CD4-positive, alpha-beta T cell treated with Interleukin-2 at 100 ng/mL for 4 hours (primary cell): ENCODE measurements at regions not wholly inside any gene's neighbourhood (a gene's known extent, or its start where the extent isn't known, plus 50 kb on each side); places are given as distances from the start of the nearest gene placed in this dataset.

Experiments
- DNase-seq: peaks from one replicate; pipeline ENCODE4 v3.0.0-alpha.2; 2020; ENCODE audit warnings: low spot score

GRCh38 chr4:20353646-20354045, 101.9 kb downstream of the SLIT2 start:
- DNase-seq: no peak

GRCh38 chr4:20354120-20354519, 102.4 kb downstream of the SLIT2 start:
- no peak for DNase-seq

- no peak for DNase-seq
Observed at GRCh38 chr4:20356565-20356964, 104.9 kb downstream of the SLIT2 start.

GRCh38 chr4:20358110-20358509, 106.4 kb downstream of the SLIT2 start:
- DNase-seq: no peak

GRCh38 chr4:20359692-20360091, 108.0 kb downstream of the SLIT2 start:
- DNase-seq: no peak

GRCh38 chr4:20362148-20362547, 110.4 kb downstream of the SLIT2 start:
- DNase-seq: no peak

GRCh38 chr4:20364969-20365368, 113.3 kb downstream of the SLIT2 start:
- DNase-seq: no peak

GRCh38 chr4:20367446-20367845, 115.7 kb downstream of the SLIT2 start:
- DNase-seq: no peak

- DNase-seq: no peak
Observed at GRCh38 chr4:20368926-20369325, 117.2 kb downstream of the SLIT2 start.

GRCh38 chr4:20370274-20370673, 118.6 kb downstream of the SLIT2 start:
- no peak for DNase-seq

- DNase-seq: no peak
Observed at GRCh38 chr4:20376070-20376469, 124.4 kb downstream of the SLIT2 start.

- no peak for DNase-seq
Observed at GRCh38 chr4:20378181-20378580, 126.5 kb downstream of the SLIT2 start.

- DNase-seq: no peak
Observed at GRCh38 chr4:20381005-20381404, 129.3 kb downstream of the SLIT2 start.

GRCh38 chr4:20383283-20383682, 131.6 kb downstream of the SLIT2 start:
- DNase-seq: no peak

GRCh38 chr4:20383969-20384368, 132.3 kb downstream of the SLIT2 start:
- no peak for DNase-seq

- DNase-seq: no peak
Observed at GRCh38 chr4:20384456-20384855, 132.8 kb downstream of the SLIT2 start.

- no peak for DNase-seq
Observed at GRCh38 chr4:20386001-20386740, 134.5 kb downstream of the SLIT2 start.

GRCh38 chr4:20386906-20387305, 135.2 kb downstream of the SLIT2 start:
- DNase-seq: no peak

GRCh38 chr4:20391198-20391597, 139.5 kb downstream of the SLIT2 start:
- no peak for DNase-seq

- no peak for DNase-seq
Observed at GRCh38 chr4:20391912-20392311, 140.2 kb downstream of the SLIT2 start.

- no peak for DNase-seq
Observed at GRCh38 chr4:20393486-20394100, 141.9 kb downstream of the SLIT2 start.

GRCh38 chr4:20394512-20394911, 142.8 kb downstream of the SLIT2 start:
- DNase-seq: no peak

- DNase-seq: no peak
Observed at GRCh38 chr4:20395160-20395773, 143.6 kb downstream of the SLIT2 start.
